ENCODE measurements at regions not wholly inside any gene's neighbourhood (a gene's known extent, or its start where the extent isn't known, plus 50 kb on each side); places are given as distances from the start of the nearest gene placed in this dataset.

DNA sequence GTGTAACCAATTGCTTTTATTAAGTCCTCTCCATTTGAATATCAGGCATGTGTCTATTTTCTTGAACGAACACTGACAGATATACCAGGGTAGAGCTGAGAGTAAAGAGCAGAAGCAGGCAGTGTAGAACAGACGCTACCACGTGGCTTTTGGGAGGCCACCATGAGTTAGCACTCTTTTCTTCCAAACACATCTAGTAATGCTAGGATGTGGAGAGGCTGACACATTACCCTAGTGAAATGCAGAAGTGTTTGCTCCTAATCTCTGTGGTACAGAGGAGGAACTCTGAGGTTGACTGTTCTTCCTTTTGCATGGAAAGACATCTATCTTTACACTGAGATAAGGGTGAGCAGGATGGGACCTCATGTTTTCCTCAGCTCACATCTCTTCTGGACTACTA lies 216.3 kb downstream of the SATB1 start:
- H3K4me1 ChIP-seq (ENCODE audit: control insufficient read depth in 2 of 2, insufficient read depth in 2 of 2, low read length in 2 of 2), result peaks cover 3 to 4% of the 10 kb centered on the region in 2 donors
- intact Hi-C loops (cut with micrococcal nuclease), result no loop called here

DNA sequence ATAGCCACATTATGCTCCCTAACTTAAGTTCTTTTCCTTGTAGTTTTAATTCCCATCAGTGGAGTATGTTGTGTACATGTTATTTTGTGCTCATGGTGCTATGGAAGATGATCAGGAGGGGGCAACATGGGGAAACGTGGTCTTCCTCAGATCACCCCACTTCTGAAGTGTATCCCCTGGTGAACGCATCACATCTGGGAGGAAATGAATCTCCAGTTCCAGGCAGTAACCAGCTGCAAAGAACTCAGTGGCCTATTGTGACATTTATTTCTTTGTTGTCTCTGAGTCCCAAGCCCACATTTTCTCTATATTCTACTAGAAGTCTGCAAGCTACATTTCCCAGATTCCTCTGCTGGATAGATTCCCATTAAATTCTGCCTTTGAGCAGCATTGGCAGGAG lies 217.0 kb downstream of the SATB1 start:
- no peaks in the 10 kb centered on the region for H3K9me3 ChIP-seq (ENCODE audit: control extremely low read depth in 1 of 3, control insufficient read depth in 2 of 3, insufficient read depth in 1 of 3, low read length in 2 of 3)
- H4K20me1 ChIP-seq (ENCODE audit: control insufficient read depth, insufficient read depth, low read length, poor library complexity, severe bottlenecking), result no peaks in the 10 kb centered on the region
- H3K36me3 ChIP-seq (replicated peaks in 1 of 2; ENCODE audit: control extremely low read depth in 1 of 2, control insufficient read depth in 1 of 2, extremely low read depth in 1 of 2, insufficient read depth in 2 of 2, low read length in 1 of 2), result no peaks in the 10 kb centered on the region
- H3K27ac ChIP-seq (ENCODE audit: low read length in 2 of 2), result no peak overlapping the region
- H3K9ac ChIP-seq (ENCODE audit: low read length), result no peak overlapping the region
- TF ChIP-seq, protein P1, sequence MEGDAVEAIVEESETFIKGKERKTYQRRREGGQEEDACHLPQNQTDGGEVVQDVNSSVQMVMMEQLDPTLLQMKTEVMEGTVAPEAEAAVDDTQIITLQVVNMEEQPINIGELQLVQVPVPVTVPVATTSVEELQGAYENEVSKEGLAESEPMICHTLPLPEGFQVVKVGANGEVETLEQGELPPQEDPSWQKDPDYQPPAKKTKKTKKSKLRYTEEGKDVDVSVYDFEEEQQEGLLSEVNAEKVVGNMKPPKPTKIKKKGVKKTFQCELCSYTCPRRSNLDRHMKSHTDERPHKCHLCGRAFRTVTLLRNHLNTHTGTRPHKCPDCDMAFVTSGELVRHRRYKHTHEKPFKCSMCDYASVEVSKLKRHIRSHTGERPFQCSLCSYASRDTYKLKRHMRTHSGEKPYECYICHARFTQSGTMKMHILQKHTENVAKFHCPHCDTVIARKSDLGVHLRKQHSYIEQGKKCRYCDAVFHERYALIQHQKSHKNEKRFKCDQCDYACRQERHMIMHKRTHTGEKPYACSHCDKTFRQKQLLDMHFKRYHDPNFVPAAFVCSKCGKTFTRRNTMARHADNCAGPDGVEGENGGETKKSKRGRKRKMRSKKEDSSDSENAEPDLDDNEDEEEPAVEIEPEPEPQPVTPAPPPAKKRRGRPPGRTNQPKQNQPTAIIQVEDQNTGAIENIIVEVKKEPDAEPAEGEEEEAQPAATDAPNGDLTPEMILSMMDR (IDR thresholded peaks at IDR 0.05), result no peak
- no peak for TF ChIP-seq EZH2 (IDR thresholded peaks at IDR 0.05; ENCODE audit: borderline replicate concordance, insufficient read depth, low read depth, low read length, poor library complexity, severe bottlenecking)
- intact Hi-C loops (cut with micrococcal nuclease), result no loop called here
- no peaks in the 10 kb centered on the region for H3K27me3 ChIP-seq (replicated peaks in 1 of 4; ENCODE audit: control extremely low read depth in 1 of 4, control insufficient read depth in 3 of 4, insufficient read depth in 4 of 4, low read length in 3 of 4)
- H2AFZ ChIP-seq (ENCODE audit: insufficient read depth, low read depth, low read length, poor library complexity, severe bottlenecking), result no peak overlapping the region
- CTCF ChIA-PET, result no interaction called here
- ATAC-seq (ENCODE audit: low read depth) (no peak), DNase-seq (no peak)
- WGBS (ENCODE audit: insufficient coverage), result 8% methylated on average over 2 of the region's 2 CpGs
- no peak overlapping the region for H3K4me3 ChIP-seq (ENCODE audit: control extremely low read depth in 1 of 5, extremely low read depth in 1 of 5, insufficient read depth in 1 of 5, low read depth in 2 of 5, low read length in 4 of 5)
- no peaks in the 10 kb centered on the region for H3K4me1 ChIP-seq (ENCODE audit: control insufficient read depth in 2 of 2, insufficient read depth in 2 of 2, low read length in 2 of 2)
- Mint-ChIP-seq H3K27ac (no peak overlapping the region), H3K27me3 (peaks cover 13% of the 10 kb centered on the region), H3K9me3 (ENCODE audit: insufficient read depth) (no peaks in the 10 kb centered on the region), H3K4me3 (no peak overlapping the region), H3K4me1 (peaks cover 2% of the 10 kb centered on the region)
- H3K4me2 ChIP-seq (replicated peaks; ENCODE audit: low read depth, low read length, poor library complexity, severe bottlenecking), result no peak overlapping the region
- H3K79me2 ChIP-seq (ENCODE audit: control insufficient read depth, insufficient read depth, low read length), result no peaks in the 10 kb centered on the region
- POLR2A ChIA-PET, result no interaction called here

More for the DNA sequence above, 216.3 kb downstream of the SATB1 start:
- Histone ChIP-seq H3K27ac (ENCODE audit: low read length in 2 of 2) (no peak overlapping the region), H3K4me2 (replicated peaks; ENCODE audit: low read depth, low read length, poor library complexity, severe bottlenecking) (no peak overlapping the region), H2AFZ (ENCODE audit: insufficient read depth, low read depth, low read length, poor library complexity, severe bottlenecking) (no peak overlapping the region), H3K79me2 (ENCODE audit: control insufficient read depth, insufficient read depth, low read length) (no peaks in the 10 kb centered on the region), H3K36me3 (replicated peaks in 1 of 2; ENCODE audit: control extremely low read depth in 1 of 2, control insufficient read depth in 1 of 2, extremely low read depth in 1 of 2, insufficient read depth in 2 of 2, low read length in 1 of 2) (no peaks in the 10 kb centered on the region), H3K27me3 (replicated peaks in 1 of 4; ENCODE audit: control extremely low read depth in 1 of 4, control insufficient read depth in 3 of 4, insufficient read depth in 4 of 4, low read length in 3 of 4) (no peaks in the 10 kb centered on the region), H4K20me1 (ENCODE audit: control insufficient read depth, insufficient read depth, low read length, poor library complexity, severe bottlenecking) (no peaks in the 10 kb centered on the region), H3K9ac (ENCODE audit: low read length) (no peak overlapping the region), H3K4me3 (ENCODE audit: control extremely low read depth in 1 of 5, extremely low read depth in 1 of 5, insufficient read depth in 1 of 5, low read depth in 2 of 5, low read length in 4 of 5) (no peak overlapping the region), H3K9me3 (ENCODE audit: control extremely low read depth in 1 of 3, control insufficient read depth in 2 of 3, insufficient read depth in 1 of 3, low read length in 2 of 3) (no peaks in the 10 kb centered on the region)
- POLR2A ChIA-PET, result no interaction called here
- no peaks in the 10 kb centered on the region for H3K9me3 Mint-ChIP-seq (ENCODE audit: insufficient read depth)
- no peak overlapping the region for H3K27ac Mint-ChIP-seq
- H3K4me1 Mint-ChIP-seq, result peaks cover 9% of the 10 kb centered on the region
- H3K27me3 Mint-ChIP-seq, result peaks cover 13% of the 10 kb centered on the region
- ATAC-seq (ENCODE audit: low read depth), result no peak
- CTCF ChIA-PET, result no interaction called here
- 14% methylated on average over 3 of the region's 3 CpGs for WGBS (ENCODE audit: insufficient coverage)
- TF ChIP-seq, protein P1 (IDR thresholded peaks at IDR 0.05), result no peak
- TF ChIP-seq EZH2 (IDR thresholded peaks at IDR 0.05; ENCODE audit: borderline replicate concordance, insufficient read depth, low read depth, low read length, poor library complexity, severe bottlenecking), result no peak
- no peak for DNase-seq
- H3K4me3 Mint-ChIP-seq, result no peak overlapping the region

Measured in B cell (primary cell).